HUES6 (cell line): ENCODE measurements at regions not wholly inside any gene's neighbourhood (a gene's known extent, or its start where the extent isn't known, plus 50 kb on each side); places are given as distances from the start of the nearest gene placed in this dataset.

Experiments used
- H3K27ac ChIP-seq: 2 replicates; pipeline ENCODE4 v1.7.0; 2013; ENCODE audit warnings: low read depth, mild to moderate bottlenecking, low read length, inconsistent platforms
- H3K27me3 ChIP-seq: 2 replicates; pipeline ENCODE4 v1.6.1; 2013; ENCODE audit warnings: low read length; ENCODE audit not compliant: control insufficient read depth, insufficient read depth
- H3K36me3 ChIP-seq: 2 replicates; pipeline ENCODE4 v1.6.1; 2013; ENCODE audit warnings: low read length; ENCODE audit not compliant: control insufficient read depth, insufficient read depth
- H3K4me1 ChIP-seq: 2 replicates; pipeline ENCODE4 v1.6.1; 2013; ENCODE audit warnings: low read length; ENCODE audit not compliant: control insufficient read depth, insufficient read depth
- H3K4me3 ChIP-seq: 2 replicates; pipeline ENCODE4 v1.5.1; 2013; ENCODE audit warnings: low read depth, low read length
- H3K9ac ChIP-seq: one replicate; pipeline ENCODE4 v1.6.1; 2013; ENCODE audit warnings: mild to moderate bottlenecking, low read length
- H3K9me3 ChIP-seq: 2 replicates; pipeline ENCODE4 v1.6.1; 2013; ENCODE audit warnings: low read depth, low read length; ENCODE audit not compliant: control insufficient read depth, insufficient read depth

- Histone ChIP-seq H3K9me3 (peaks cover 31% of the 10 kb centered on the region; the same call in 1 of the 2 replicates), H3K27ac (no peak overlapping the region), H3K36me3 (no peaks in the 10 kb centered on the region), H3K4me3 (no peak overlapping the region), H3K9ac (no peak overlapping the region), H3K4me1 (peaks cover 8% of the 10 kb centered on the region; the same call in 1 of the 2 replicates), H3K27me3 (no peaks in the 10 kb centered on the region)
These were observed 52.7 kb upstream of the VIPR2 start for GRCh38 chr7:159197066-159197975.

GRCh38 chr7:159196584-159196983, 51.9 kb upstream of the VIPR2 start:
- H3K27ac ChIP-seq, result no peak overlapping the region
- no peaks in the 10 kb centered on the region for H3K36me3 ChIP-seq
- H3K27me3 ChIP-seq, result no peaks in the 10 kb centered on the region
- peaks cover 30% of the 10 kb centered on the region; the same call in 1 of the 2 replicates for H3K9me3 ChIP-seq
- no peak overlapping the region for H3K9ac ChIP-seq
- H3K4me3 ChIP-seq, result no peak overlapping the region
- peaks cover 8% of the 10 kb centered on the region; the same call in 1 of the 2 replicates for H3K4me1 ChIP-seq

- no peaks in the 10 kb centered on the region for H3K27me3 ChIP-seq
- peaks cover 34% of the 10 kb centered on the region; the same call in 1 of the 2 replicates for H3K9me3 ChIP-seq
- H3K4me1 ChIP-seq, result peaks cover 8% of the 10 kb centered on the region; the same call in 1 of the 2 replicates
- no peaks in the 10 kb centered on the region for H3K36me3 ChIP-seq
- H3K27ac ChIP-seq, result no peak overlapping the region
- H3K4me3 ChIP-seq, result no peak overlapping the region
- H3K9ac ChIP-seq, result no peak overlapping the region
These were observed 51.3 kb upstream of the VIPR2 start for GRCh38 chr7:159195946-159196345.
